ENCODE measurements at regions not wholly inside any gene's neighbourhood (a gene's known extent, or its start where the extent isn't known, plus 50 kb on each side); places are given as distances from the start of the nearest gene placed in this dataset.

GRCh38 chr7:18096087-18096486, 68.4 kb upstream of the PRPS1L1 start:
- DNase-seq (ENCODE audit: low read depth) = no peak
- no peak overlapping the region for H3K4me3 ChIP-seq (ENCODE audit: low read depth, low read length)
- TF ChIP-seq, protein P1, sequence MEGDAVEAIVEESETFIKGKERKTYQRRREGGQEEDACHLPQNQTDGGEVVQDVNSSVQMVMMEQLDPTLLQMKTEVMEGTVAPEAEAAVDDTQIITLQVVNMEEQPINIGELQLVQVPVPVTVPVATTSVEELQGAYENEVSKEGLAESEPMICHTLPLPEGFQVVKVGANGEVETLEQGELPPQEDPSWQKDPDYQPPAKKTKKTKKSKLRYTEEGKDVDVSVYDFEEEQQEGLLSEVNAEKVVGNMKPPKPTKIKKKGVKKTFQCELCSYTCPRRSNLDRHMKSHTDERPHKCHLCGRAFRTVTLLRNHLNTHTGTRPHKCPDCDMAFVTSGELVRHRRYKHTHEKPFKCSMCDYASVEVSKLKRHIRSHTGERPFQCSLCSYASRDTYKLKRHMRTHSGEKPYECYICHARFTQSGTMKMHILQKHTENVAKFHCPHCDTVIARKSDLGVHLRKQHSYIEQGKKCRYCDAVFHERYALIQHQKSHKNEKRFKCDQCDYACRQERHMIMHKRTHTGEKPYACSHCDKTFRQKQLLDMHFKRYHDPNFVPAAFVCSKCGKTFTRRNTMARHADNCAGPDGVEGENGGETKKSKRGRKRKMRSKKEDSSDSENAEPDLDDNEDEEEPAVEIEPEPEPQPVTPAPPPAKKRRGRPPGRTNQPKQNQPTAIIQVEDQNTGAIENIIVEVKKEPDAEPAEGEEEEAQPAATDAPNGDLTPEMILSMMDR (IDR thresholded peaks at IDR 0.05; ENCODE audit: low read depth, low read length) = no peak
- TF ChIP-seq MYC (IDR thresholded peaks at IDR 0.05; ENCODE audit: low read depth, low read length) (no peak), MAX (IDR thresholded peaks at IDR 0.05; ENCODE audit: low read depth, low read length) (no peak), POLR2A (IDR thresholded peaks at IDR 0.05; ENCODE audit: extremely low read depth, insufficient read length) (no peak)

GRCh38 chr7:18102576-18102975, 74.9 kb upstream of the PRPS1L1 start:
- TF ChIP-seq POLR2A (IDR thresholded peaks at IDR 0.05; ENCODE audit: extremely low read depth, insufficient read length) (no peak), MAX (IDR thresholded peaks at IDR 0.05; ENCODE audit: low read depth, low read length) (no peak), MYC (IDR thresholded peaks at IDR 0.05; ENCODE audit: low read depth, low read length) (no peak)
- TF ChIP-seq, protein P1 (IDR thresholded peaks at IDR 0.05; ENCODE audit: low read depth, low read length) = no peak
- no peak overlapping the region for H3K4me3 ChIP-seq (ENCODE audit: low read depth, low read length)
- DNase-seq (ENCODE audit: low read depth) = no peak

- H3K4me3 ChIP-seq (ENCODE audit: low read depth, low read length) = no peak overlapping the region
- TF ChIP-seq POLR2A (IDR thresholded peaks at IDR 0.05; ENCODE audit: extremely low read depth, insufficient read length) (no peak), MYC (IDR thresholded peaks at IDR 0.05; ENCODE audit: low read depth, low read length) (no peak), MAX (IDR thresholded peaks at IDR 0.05; ENCODE audit: low read depth, low read length) (no peak)
- TF ChIP-seq, protein P1 (IDR thresholded peaks at IDR 0.05; ENCODE audit: low read depth, low read length) = no peak
- DNase-seq (ENCODE audit: low read depth) = no peak
These were observed 76.0 kb upstream of the PRPS1L1 start for GRCh38 chr7:18103436-18104218.

DNA sequence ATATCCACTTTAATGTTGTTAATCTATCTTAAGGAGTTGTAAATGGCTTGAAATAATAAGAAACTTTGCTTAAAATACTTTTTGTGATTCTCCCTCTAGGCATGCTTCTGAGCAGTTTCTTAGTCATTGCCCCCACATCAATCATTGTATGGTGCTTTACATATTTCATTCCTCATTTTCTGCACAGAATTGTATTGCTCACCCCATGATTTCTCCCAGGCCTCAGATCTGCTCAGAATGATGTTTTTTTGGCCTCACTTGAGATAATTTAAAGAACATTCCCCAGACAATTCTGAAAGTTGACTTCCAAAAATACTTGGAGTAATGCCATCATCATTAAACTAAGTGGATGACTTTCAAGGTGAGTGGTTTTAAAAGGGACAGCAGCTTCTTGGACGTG, 82.1 kb upstream of the PRPS1L1 start:
- no peak for DNase-seq (ENCODE audit: low read depth)
- TF ChIP-seq, protein P1 (IDR thresholded peaks at IDR 0.05; ENCODE audit: low read depth, low read length) = no peak
- no peak for TF ChIP-seq POLR2A (IDR thresholded peaks at IDR 0.05; ENCODE audit: extremely low read depth, insufficient read length)
- TF ChIP-seq MYC (IDR thresholded peaks at IDR 0.05; ENCODE audit: low read depth, low read length) = no peak
- TF ChIP-seq MAX (IDR thresholded peaks at IDR 0.05; ENCODE audit: low read depth, low read length) = no peak
- H3K4me3 ChIP-seq (ENCODE audit: low read depth, low read length) = no peak overlapping the region

DNA sequence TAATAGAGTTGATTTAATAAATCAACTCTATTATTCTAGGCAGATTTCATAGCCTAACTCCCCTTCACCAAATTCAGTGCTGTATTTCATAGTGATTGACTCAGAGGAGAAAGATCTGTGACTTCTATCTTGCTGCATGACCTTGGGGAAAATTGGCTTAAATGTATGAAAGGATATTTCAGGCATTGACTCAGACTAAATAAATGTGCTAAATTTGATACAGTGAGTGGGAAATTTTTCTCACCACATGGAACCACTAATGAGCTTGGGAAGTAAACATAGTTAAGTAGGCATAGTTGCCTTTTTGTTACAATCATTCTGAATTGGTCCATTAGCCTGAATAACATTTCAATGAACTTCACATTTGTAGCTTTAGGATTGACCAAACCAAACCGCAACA, 89.0 kb upstream of the PRPS1L1 start:
- H3K4me3 ChIP-seq (ENCODE audit: low read depth, low read length) = no peak overlapping the region
- no peak for DNase-seq (ENCODE audit: low read depth)
- TF ChIP-seq, protein P1 (IDR thresholded peaks at IDR 0.05; ENCODE audit: low read depth, low read length) = no peak
- TF ChIP-seq POLR2A (IDR thresholded peaks at IDR 0.05; ENCODE audit: extremely low read depth, insufficient read length) (no peak), MAX (IDR thresholded peaks at IDR 0.05; ENCODE audit: low read depth, low read length) (no peak), MYC (IDR thresholded peaks at IDR 0.05; ENCODE audit: low read depth, low read length) (no peak)

All from NB4 (cell line).